ENCODE measurements at regions not wholly inside any gene's neighbourhood (a gene's known extent, or its start where the extent isn't known, plus 50 kb on each side); places are given as distances from the start of the nearest gene placed in this dataset.

DNA sequence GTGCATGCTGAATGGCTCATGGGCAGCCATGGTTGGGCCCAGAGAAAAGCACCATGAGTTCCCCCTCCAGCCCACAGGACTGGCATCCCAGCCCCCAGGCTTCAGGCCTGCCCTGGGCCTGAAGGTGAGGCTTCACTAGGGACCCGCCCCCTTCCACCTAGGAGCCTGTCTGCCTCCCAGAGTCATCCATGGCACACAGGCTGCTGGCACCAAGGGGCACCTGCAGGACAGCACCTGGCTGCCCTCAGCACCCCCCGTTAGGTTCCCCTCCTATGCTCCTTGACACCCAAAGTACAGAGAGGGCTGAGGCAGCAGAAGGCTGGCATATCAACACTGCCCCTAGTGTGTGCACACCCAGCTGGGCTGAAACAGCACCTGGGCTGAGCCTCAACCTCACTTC is 566.7 kb upstream of the PCDH7 start:
- BruUV-seq (replicated peaks), result no TSS peak
- intact Hi-C loops (cut with micrococcal nuclease; ENCODE audit: unreplicated experiment), result no loop called here
- ChIA-PET CTCF (ENCODE audit: low intra/inter-chr PET ratio, low total read pairs) (no interaction called here), POLR2A (no interaction called here)
- no peak for FAIRE-seq
- Histone ChIP-seq H3K4me1 (ENCODE audit: insufficient read depth, low read length) (no peaks in the 10 kb centered on the region), H2AFZ (ENCODE audit: low read length) (no peak overlapping the region), H3K4me2 (ENCODE audit: low read depth, low read length) (no peak overlapping the region), H4K20me1 (ENCODE audit: insufficient read depth, low read length) (no peaks in the 10 kb centered on the region), H3K27me3 (ENCODE audit: control insufficient read depth in 1 of 2, insufficient read depth in 2 of 2, low read length in 2 of 2) (no peaks in the 10 kb centered on the region), H3K9me3 (ENCODE audit: low read length) (peaks cover 67% of the 10 kb centered on the region), H3K4me3 (replicated peaks in 1 of 3; ENCODE audit: insufficient read depth in 1 of 3, low read depth in 2 of 3, low read length in 3 of 3) (no peak overlapping the region), H3K27ac (ENCODE audit: extremely low read length, insufficient read depth, low read length) (no peak overlapping the region), H3K36me3 (replicated peaks in 1 of 2; ENCODE audit: control insufficient read depth in 1 of 2, insufficient read depth in 2 of 2, low read length in 2 of 2) (no peaks in the 10 kb centered on the region), H3K79me2 (ENCODE audit: insufficient read depth, low read length) (no peaks in the 10 kb centered on the region), H3K9ac (ENCODE audit: insufficient read depth, low read depth, low read length) (no peak overlapping the region)
- TF ChIP-seq RELA (CRISPR knock-in tag; IDR thresholded peaks at IDR 0.05) (no peak), GABPA (IDR thresholded peaks at IDR 0.05; ENCODE audit: low read depth, low read length) (no peak), GABPA (CRISPR knock-in tag; IDR thresholded peaks at IDR 0.05; ENCODE audit: low read depth) (no peak), PAF1 (CRISPR knock-in tag; IDR thresholded peaks at IDR 0.05) (no peak), ZBTB34 (CRISPR knock-in tag; IDR thresholded peaks at IDR 0.05) (no peak), ZNF720 (CRISPR knock-in tag; IDR thresholded peaks at IDR 0.05) (no peak)
- TF ChIP-seq, protein P1, sequence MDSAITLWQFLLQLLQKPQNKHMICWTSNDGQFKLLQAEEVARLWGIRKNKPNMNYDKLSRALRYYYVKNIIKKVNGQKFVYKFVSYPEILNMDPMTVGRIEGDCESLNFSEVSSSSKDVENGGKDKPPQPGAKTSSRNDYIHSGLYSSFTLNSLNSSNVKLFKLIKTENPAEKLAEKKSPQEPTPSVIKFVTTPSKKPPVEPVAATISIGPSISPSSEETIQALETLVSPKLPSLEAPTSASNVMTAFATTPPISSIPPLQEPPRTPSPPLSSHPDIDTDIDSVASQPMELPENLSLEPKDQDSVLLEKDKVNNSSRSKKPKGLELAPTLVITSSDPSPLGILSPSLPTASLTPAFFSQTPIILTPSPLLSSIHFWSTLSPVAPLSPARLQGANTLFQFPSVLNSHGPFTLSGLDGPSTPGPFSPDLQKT (CRISPR knock-in tag; IDR thresholded peaks at IDR 0.05; ENCODE audit: borderline replicate concordance), result no peak
- TF ChIP-seq, protein P2, sequence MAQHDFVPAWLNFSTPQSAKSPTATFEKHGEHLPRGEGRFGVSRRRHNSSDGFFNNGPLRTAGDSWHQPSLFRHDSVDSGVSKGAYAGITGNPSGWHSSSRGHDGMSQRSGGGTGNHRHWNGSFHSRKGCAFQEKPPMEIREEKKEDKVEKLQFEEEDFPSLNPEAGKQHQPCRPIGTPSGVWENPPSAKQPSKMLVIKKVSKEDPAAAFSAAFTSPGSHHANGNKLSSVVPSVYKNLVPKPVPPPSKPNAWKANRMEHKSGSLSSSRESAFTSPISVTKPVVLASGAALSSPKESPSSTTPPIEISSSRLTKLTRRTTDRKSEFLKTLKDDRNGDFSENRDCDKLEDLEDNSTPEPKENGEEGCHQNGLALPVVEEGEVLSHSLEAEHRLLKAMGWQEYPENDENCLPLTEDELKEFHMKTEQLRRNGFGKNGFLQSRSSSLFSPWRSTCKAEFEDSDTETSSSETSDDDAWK (CRISPR knock-in tag; IDR thresholded peaks at IDR 0.05), result no peak
- no peak for DNase-seq (ENCODE audit: low spot score)
- no CpG with 5 or more reads among the region's 2 CpGs for WGBS (ENCODE audit: low lambda C conversion rate)
- no peak for ATAC-seq
- in situ Hi-C loops (cut with HindIII; ENCODE audit: extremely low pct_ligation_motif_present, low pct_unique_long_range_greater_than_20kb), result no loop called here
